HEK293T (cell line): ENCODE measurements at regions not wholly inside any gene's neighbourhood (a gene's known extent, or its start where the extent isn't known, plus 50 kb on each side); places are given as distances from the start of the nearest gene placed in this dataset.

ENCODE experiments used
- BHLHE40 ChIP-seq: fragments of 450-650 bp; IDR thresholded peaks from 2 replicates; pipeline ENCODE4 v1.6.1; 2016; ENCODE audit warnings: mild to moderate bottlenecking, moderate library complexity, borderline replicate concordance
- FOXA1 ChIP-seq: fragments of 450-650 bp; IDR thresholded peaks from 2 replicates; pipeline ENCODE4 v1.6.1; 2016; ENCODE audit warnings: mild to moderate bottlenecking
- FOXK2 ChIP-seq: fragments of 450-650 bp; IDR thresholded peaks from 2 replicates; pipeline ENCODE4 v1.6.1; 2016; ENCODE audit warnings: mild to moderate bottlenecking
- FOXM1 ChIP-seq: fragments of 450-650 bp; IDR thresholded peaks from 2 replicates; pipeline ENCODE4 v1.6.1; 2017; ENCODE audit warnings: mild to moderate bottlenecking, borderline replicate concordance
- HDGF ChIP-seq: fragments of 450-650 bp; IDR thresholded peaks from 2 replicates; pipeline ENCODE4 v1.6.1; 2017; ENCODE audit warnings: antibody characterized with exemption, borderline replicate concordance
- LEF1 ChIP-seq: fragments of 450-650 bp; IDR thresholded peaks from 2 replicates; pipeline ENCODE4 v1.6.1; 2017; ENCODE audit warnings: mild to moderate bottlenecking, borderline replicate concordance
- NFRKB ChIP-seq: fragments of 450-650 bp; IDR thresholded peaks from 2 replicates; pipeline ENCODE4 v1.6.1; 2016; ENCODE audit warnings: mild to moderate bottlenecking, moderate library complexity
- TARDBP ChIP-seq: fragments of 450-650 bp; IDR thresholded peaks from 2 replicates; pipeline ENCODE4 v1.6.1; 2016

DNA sequence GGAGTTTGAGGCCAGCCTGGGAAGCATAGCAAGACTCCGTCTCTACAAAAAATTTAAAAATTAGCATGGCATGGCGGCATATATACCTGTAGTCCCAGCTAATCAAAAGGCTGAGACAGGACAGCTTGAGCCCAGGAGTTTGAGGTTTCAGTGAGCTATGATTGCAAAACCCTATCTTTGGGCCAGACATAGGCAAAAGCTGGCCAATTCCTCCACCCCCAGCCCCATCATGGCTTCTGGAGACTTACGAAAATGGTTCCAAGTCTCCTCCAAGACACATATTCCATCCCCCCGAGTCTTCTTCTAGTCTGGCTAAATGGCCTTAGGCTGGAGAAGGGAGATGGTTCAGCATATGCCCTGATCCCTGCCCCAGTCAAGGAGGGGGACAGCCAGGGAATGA is 172.8 kb upstream of the HAAO start:
- TF ChIP-seq FOXA1 (no peak), HDGF (no peak), FOXM1 (no peak), NFRKB (no peak), TARDBP (no peak), FOXK2 (no peak), LEF1 (no peak), BHLHE40 (no peak)
